ENCODE measurements at regions not wholly inside any gene's neighbourhood (a gene's known extent, or its start where the extent isn't known, plus 50 kb on each side); places are given as distances from the start of the nearest gene placed in this dataset.

GRCh38 chr17:33598797-33599196 is 305.7 kb upstream of the ASIC2 start:
- 100% methylated on average over 1 of the region's 2 CpGs; no CpG with 5 or more reads in 1 of the 2 donors for WGBS, 2 donors (ENCODE audit: low coverage in 1 of 2)
- Histone ChIP-seq H3K4me1 (no peaks in the 10 kb centered on the region), H3K27ac (no peak overlapping the region), H3K36me3 (no peaks in the 10 kb centered on the region), H3K27me3 (no peaks in the 10 kb centered on the region), H3K9me3 (no peaks in the 10 kb centered on the region), H3K4me3 (no peak overlapping the region)
- no peak for ATAC-seq
- TF ChIP-seq POLR2AphosphoS5 (IDR thresholded peaks at IDR 0.05) (no peak), POLR2A (IDR thresholded peaks at IDR 0.05) (no peak), EP300 (IDR thresholded peaks at IDR 0.05) (no peak), CTCF (IDR thresholded peaks at IDR 0.05) (no peak)

- 0 to 20% methylated on average over 1 of the region's 1 CpG for WGBS, 2 donors (ENCODE audit: low coverage in 1 of 2)
- Histone ChIP-seq H3K4me1 (no peaks in the 10 kb centered on the region), H3K27ac (no peak overlapping the region), H3K27me3 (peaks cover 25% of the 10 kb centered on the region), H3K9me3 (no peaks in the 10 kb centered on the region), H3K36me3 (no peaks in the 10 kb centered on the region), H3K4me3 (no peak overlapping the region)
- no peak for ATAC-seq
- TF ChIP-seq POLR2A (IDR thresholded peaks at IDR 0.05) (no peak), POLR2AphosphoS5 (IDR thresholded peaks at IDR 0.05) (no peak), EP300 (IDR thresholded peaks at IDR 0.05) (no peak), CTCF (IDR thresholded peaks at IDR 0.05) (no peak)
Observed at GRCh38 chr17:33602981-33603380, 309.9 kb upstream of the ASIC2 start.

GRCh38 chr17:33603789-33604188 is 310.7 kb upstream of the ASIC2 start:
- H3K9me3 ChIP-seq, result no peaks in the 10 kb centered on the region
- H3K27me3 ChIP-seq, result peaks cover 32% of the 10 kb centered on the region
- ATAC-seq, result no peak
- no peak for TF ChIP-seq EP300 (IDR thresholded peaks at IDR 0.05)
- TF ChIP-seq POLR2AphosphoS5 (IDR thresholded peaks at IDR 0.05), result no peak
- no peak for TF ChIP-seq POLR2A (IDR thresholded peaks at IDR 0.05)
- TF ChIP-seq CTCF (IDR thresholded peaks at IDR 0.05), result no peak
- no peaks in the 10 kb centered on the region for H3K36me3 ChIP-seq
- H3K4me3 ChIP-seq, result no peak overlapping the region
- WGBS, 2 donors (ENCODE audit: low coverage in 1 of 2), result 17% methylated on average over 1 of the region's 2 CpGs; no CpG with 5 or more reads in 1 of the 2 donors
- no peak overlapping the region for H3K27ac ChIP-seq
- no peaks in the 10 kb centered on the region for H3K4me1 ChIP-seq

GRCh38 chr17:33611532-33611931 is 318.4 kb upstream of the ASIC2 start:
- Histone ChIP-seq H3K27me3 (peaks cover 21% of the 10 kb centered on the region), H3K4me3 (no peak overlapping the region), H3K36me3 (no peaks in the 10 kb centered on the region), H3K4me1 (no peaks in the 10 kb centered on the region), H3K27ac (no peak overlapping the region), H3K9me3 (peaks cover 0 to 7% (median 0%) of the 10 kb centered on the region in 3 donors)
- TF ChIP-seq POLR2AphosphoS5 (IDR thresholded peaks at IDR 0.05), result no peak
- TF ChIP-seq CTCF (IDR thresholded peaks at IDR 0.05), result no peak
- TF ChIP-seq POLR2A (IDR thresholded peaks at IDR 0.05), result no peak
- WGBS, 2 donors (ENCODE audit: low coverage in 1 of 2), result 25% methylated on average over 1 of the region's 1 CpG; no CpG with 5 or more reads in 1 of the 2 donors
- ATAC-seq, result no peak

GRCh38 chr17:33615861-33616260 is 322.8 kb upstream of the ASIC2 start:
- TF ChIP-seq EP300 (IDR thresholded peaks at IDR 0.05), result no peak
- TF ChIP-seq POLR2AphosphoS5 (IDR thresholded peaks at IDR 0.05), result no peak
- no peak for TF ChIP-seq CTCF (IDR thresholded peaks at IDR 0.05)
- TF ChIP-seq POLR2A (IDR thresholded peaks at IDR 0.05), result no peak

More at GRCh38 chr17:33615861-33616260, 322.8 kb upstream of the ASIC2 start:
- ATAC-seq, result no peak
- Histone ChIP-seq H3K27ac (no peak overlapping the region), H3K9me3 (peaks cover 0 to 7% (median 0%) of the 10 kb centered on the region in 3 donors), H3K27me3 (peaks cover 6% of the 10 kb centered on the region), H3K4me1 (no peaks in the 10 kb centered on the region), H3K36me3 (no peaks in the 10 kb centered on the region), H3K4me3 (no peak overlapping the region)
- 33 to 60% methylated on average over 2 to 3 of the region's 3 CpGs for WGBS, 2 donors (ENCODE audit: low coverage in 1 of 2)

Data from gastroesophageal sphincter (tissue), 4 donors.